HG03442 (cell line): ENCODE measurements at regions not wholly inside any gene's neighbourhood (a gene's known extent, or its start where the extent isn't known, plus 50 kb on each side); places are given as distances from the start of the nearest gene placed in this dataset.

Experiments
- ATAC-seq: cut with Tn5 transposase; IDR thresholded peaks from one replicate; pipeline ENCODE4 v1.9.1; 2021; ENCODE audit warnings: mild to moderate bottlenecking, moderate library complexity; ENCODE audit not compliant: unreplicated experiment

- no peak for ATAC-seq
Measured at GRCh38 chr9:13990994-13991393, 322.9 kb downstream of the NFIB start.

- ATAC-seq, result no peak
Measured at GRCh38 chr9:13990331-13990730, 323.6 kb downstream of the NFIB start.

- no peak for ATAC-seq
Measured at GRCh38 chr9:13988944-13989343, 325.0 kb downstream of the NFIB start.

GRCh38 chr9:13983607-13984006, 330.3 kb downstream of the NFIB start:
- no peak for ATAC-seq

GRCh38 chr9:13979941-13980318, 334.0 kb downstream of the NFIB start:
- no peak for ATAC-seq

- ATAC-seq, result no peak
Measured at GRCh38 chr9:13975611-13976290, 338.2 kb downstream of the NFIB start.

GRCh38 chr9:13974891-13975290, 339.1 kb downstream of the NFIB start:
- no peak for ATAC-seq

- no peak for ATAC-seq
Measured at GRCh38 chr9:13971966-13972655, 341.8 kb downstream of the NFIB start.

GRCh38 chr9:13971415-13971814, 342.5 kb downstream of the NFIB start:
- ATAC-seq, result no peak

- no peak for ATAC-seq
Measured at GRCh38 chr9:13970426-13970825, 343.5 kb downstream of the NFIB start.

GRCh38 chr9:13970018-13970417, 343.9 kb downstream of the NFIB start:
- no peak for ATAC-seq

- ATAC-seq, result no peak
Measured at GRCh38 chr9:13967438-13967837, 346.5 kb downstream of the NFIB start.

- ATAC-seq, result no peak
Measured at GRCh38 chr9:13967011-13967410, 346.9 kb downstream of the NFIB start.

- ATAC-seq, result no peak
Measured at GRCh38 chr9:13963005-13963653, 350.8 kb downstream of the NFIB start.

GRCh38 chr9:13962006-13962405, 351.9 kb downstream of the NFIB start:
- no peak for ATAC-seq

GRCh38 chr9:13960011-13960765, 353.8 kb downstream of the NFIB start:
- ATAC-seq, result no peak

- no peak for ATAC-seq
Measured at GRCh38 chr9:13958672-13959071, 355.3 kb downstream of the NFIB start.

- ATAC-seq, result peak; percentile 60
Measured at GRCh38 chr9:13957089-13957488, 356.9 kb downstream of the NFIB start.

GRCh38 chr9:13956107-13956506, 357.8 kb downstream of the NFIB start:
- ATAC-seq, result no peak

- ATAC-seq, result no peak
Measured at GRCh38 chr9:13952906-13953305, 361.0 kb downstream of the NFIB start.

- ATAC-seq, result no peak
Measured at GRCh38 chr9:13948037-13948436, 365.9 kb downstream of the NFIB start.
